Neural progenitor cell (in vitro differentiated cells): ENCODE measurements at regions not wholly inside any gene's neighbourhood (a gene's known extent, or its start where the extent isn't known, plus 50 kb on each side); places are given as distances from the start of the nearest gene placed in this dataset.

Experiments used
- EZH2 ChIP-seq: fragments of 200-600 bp; sonication (generic); IDR thresholded peaks from 2 replicates; pipeline ENCODE4 v1.6.1; 2017; ENCODE audit warnings: antibody characterized with exemption, mild to moderate bottlenecking, moderate library complexity
- TF ChIP-seq, protein P1 (sequence below): fragments of 200-600 bp; sonication (generic); IDR thresholded peaks from 2 replicates; pipeline ENCODE4 v1.5.1; 2017; ENCODE audit warnings: antibody characterized with exemption, mild to moderate bottlenecking

DNA sequence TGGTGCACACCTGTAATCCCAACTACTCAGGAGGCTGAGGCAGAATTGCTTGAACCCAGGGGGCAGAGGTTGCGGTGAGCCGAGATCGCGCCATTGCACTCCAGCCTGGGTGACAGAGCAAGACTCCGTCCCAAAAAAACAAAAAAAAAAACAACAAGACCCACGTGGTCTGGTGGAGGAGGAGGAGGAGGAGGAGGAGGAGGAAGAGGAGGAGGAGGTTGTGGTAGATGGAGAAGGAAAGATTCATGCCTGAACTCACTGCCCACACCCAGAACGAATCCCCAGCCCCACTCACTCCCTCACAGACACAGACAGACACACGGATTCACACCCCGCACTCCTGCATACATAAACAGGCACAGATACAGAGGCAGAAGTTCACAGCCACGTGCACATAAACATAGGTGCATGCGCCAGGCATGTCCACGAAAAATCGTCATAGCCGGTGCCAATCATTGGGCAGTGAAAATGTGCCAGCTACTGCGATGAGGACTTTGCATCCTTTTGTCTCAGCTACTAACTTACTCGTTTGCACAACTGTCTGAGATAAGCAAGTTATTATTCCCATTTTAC, 138.5 kb downstream of the WSCD1 start:
- no peak for TF ChIP-seq EZH2
- TF ChIP-seq, protein P1, sequence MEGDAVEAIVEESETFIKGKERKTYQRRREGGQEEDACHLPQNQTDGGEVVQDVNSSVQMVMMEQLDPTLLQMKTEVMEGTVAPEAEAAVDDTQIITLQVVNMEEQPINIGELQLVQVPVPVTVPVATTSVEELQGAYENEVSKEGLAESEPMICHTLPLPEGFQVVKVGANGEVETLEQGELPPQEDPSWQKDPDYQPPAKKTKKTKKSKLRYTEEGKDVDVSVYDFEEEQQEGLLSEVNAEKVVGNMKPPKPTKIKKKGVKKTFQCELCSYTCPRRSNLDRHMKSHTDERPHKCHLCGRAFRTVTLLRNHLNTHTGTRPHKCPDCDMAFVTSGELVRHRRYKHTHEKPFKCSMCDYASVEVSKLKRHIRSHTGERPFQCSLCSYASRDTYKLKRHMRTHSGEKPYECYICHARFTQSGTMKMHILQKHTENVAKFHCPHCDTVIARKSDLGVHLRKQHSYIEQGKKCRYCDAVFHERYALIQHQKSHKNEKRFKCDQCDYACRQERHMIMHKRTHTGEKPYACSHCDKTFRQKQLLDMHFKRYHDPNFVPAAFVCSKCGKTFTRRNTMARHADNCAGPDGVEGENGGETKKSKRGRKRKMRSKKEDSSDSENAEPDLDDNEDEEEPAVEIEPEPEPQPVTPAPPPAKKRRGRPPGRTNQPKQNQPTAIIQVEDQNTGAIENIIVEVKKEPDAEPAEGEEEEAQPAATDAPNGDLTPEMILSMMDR, result no peak
